SK-N-SH (cell line): ENCODE measurements at regions not wholly inside any gene's neighbourhood (a gene's known extent, or its start where the extent isn't known, plus 50 kb on each side); places are given as distances from the start of the nearest gene placed in this dataset.

ENCODE experiments used
- CTCF ChIA-PET: fragments of 300-600, 350-600 bp; formaldehyde crosslinking; extraction: SDS; loops from one replicate; lab custom pipeline; 2021; lab: Yijun Ruan, JAX
- POLR2A ChIA-PET: fragments of 350-600 bp; sonication (Branson Sonifier 250); formaldehyde crosslinking; extraction: SDS; loops from one replicate; lab custom pipeline; 2020; ENCODE audit warnings: antibody characterized with exemption, inconsistent platforms; lab: Yijun Ruan, JAX
- DNase-seq: peaks from one replicate; pipeline ENCODE4 v3.0.0; 2012
- H2AFZ ChIP-seq: fragments of 200-600 bp; sonication (generic); 2 replicates; pipeline ENCODE4 v1.8.1; 2016; ENCODE audit warnings: antibody characterized with exemption, mild to moderate bottlenecking, low read depth
- H3F3A ChIP-seq: fragments of 200-600 bp; sonication (generic); replicated peaks from 2 replicates; pipeline ENCODE3; 2016; ENCODE audit warnings: antibody characterized with exemption, mild to moderate bottlenecking; ENCODE audit not compliant: insufficient read depth
- H3K27ac ChIP-seq, 2 experiments: fragments of 200-500 bp in 1 of 2; fragments of 200-600 bp in 1 of 2; sonication (Bioruptor generic) in 1 of 2; sonication (generic), shearing (Covaris generic) in 1 of 2; 2 replicates each; pipeline versions ENCODE4 v1.5.1 to v1.6.1; 2014 to 2016; ENCODE audit warnings: low read depth in 2 of 2, inconsistent platforms in 1 of 2, low read length in 1 of 2, mild to moderate bottlenecking in 1 of 2, mixed read lengths in 1 of 2
- H3K27me3 ChIP-seq: fragments of 200-600 bp; sonication (generic), shearing (Covaris generic); 2 replicates; pipeline ENCODE4 v1.6.1; 2016; ENCODE audit warnings: mixed run types; ENCODE audit not compliant: insufficient read depth
- H3K36me3 ChIP-seq, 2 experiments: fragments of 200-500 bp in 1 of 2; fragments of 200-600 bp in 1 of 2; sonication (Bioruptor generic) in 1 of 2; sonication (generic) in 1 of 2; replicated peaks in 1 of 2; 2 replicates each; pipeline versions ENCODE3 to v1.5.1; 2014 to 2016; ENCODE audit warnings: low read length in 1 of 2, mild to moderate bottlenecking in 1 of 2; ENCODE audit not compliant: insufficient read depth in 2 of 2, control insufficient read depth in 1 of 2
- H3K4me1 ChIP-seq, 2 experiments: fragments of 200-500 bp in 1 of 2; fragments of 200-600 bp in 1 of 2; sonication (Bioruptor generic) in 1 of 2; sonication (generic), shearing (Covaris generic) in 1 of 2; 2 replicates each; pipeline versions ENCODE4 v1.5.1 to v1.6.1; 2014 to 2016; ENCODE audit warnings: low read depth in 1 of 2, low read length in 1 of 2, mixed run types in 1 of 2; ENCODE audit not compliant: insufficient read depth in 2 of 2, control insufficient read depth in 1 of 2
- H3K4me2 ChIP-seq: fragments of 200-600 bp; sonication (generic), shearing (Covaris generic); 2 replicates; pipeline ENCODE4 v1.6.1; 2017; ENCODE audit warnings: mixed run types
- H3K4me3 ChIP-seq, 2 experiments: fragments of 200-500 bp in 1 of 2; fragments of 200-600 bp in 1 of 2; sonication (Bioruptor generic) in 1 of 2; sonication (generic), shearing (Covaris generic) in 1 of 2; 2 replicates each; pipeline versions ENCODE4 v1.5.1 to v1.8.1; 2014 to 2016; ENCODE audit warnings: low read depth in 2 of 2, inconsistent platforms in 1 of 2, low read length in 1 of 2, mild to moderate bottlenecking in 1 of 2, mixed read lengths in 1 of 2, moderate library complexity in 1 of 2
- H3K79me2 ChIP-seq: fragments of 200-600 bp; sonication (generic); 2 replicates; pipeline ENCODE4 v1.8.1; 2017; ENCODE audit warnings: mild to moderate bottlenecking; ENCODE audit not compliant: insufficient read depth
- H3K9ac ChIP-seq: fragments of 200-600 bp; sonication (generic); 2 replicates; pipeline ENCODE4 v1.6.1; 2017; ENCODE audit warnings: mixed run types
- H3K9me2 ChIP-seq: fragments of 200-600 bp; sonication (generic); 2 replicates; pipeline ENCODE4 v1.6.1; 2017; ENCODE audit warnings: mixed run types
- H3K9me3 ChIP-seq: fragments of 200-600 bp; sonication (generic); 2 replicates; pipeline ENCODE4 v1.6.1; 2017; ENCODE audit warnings: mixed run types, mild to moderate bottlenecking, moderate library complexity
- H4K20me1 ChIP-seq: fragments of 200-600 bp; sonication (generic); 2 replicates; pipeline ENCODE4 v1.6.1; 2017; ENCODE audit warnings: mild to moderate bottlenecking, mixed run types; ENCODE audit not compliant: insufficient read depth
- EZH2phosphoT487 ChIP-seq: fragments of 200-600 bp; sonication (generic); IDR thresholded peaks from 2 replicates; pipeline ENCODE4 v1.6.1; 2017; ENCODE audit warnings: low read depth, mixed run types, mild to moderate bottlenecking, antibody characterized with exemption, moderate library complexity, borderline replicate concordance
- FOXM1 ChIP-seq: IDR thresholded peaks from 2 replicates; pipeline ENCODE4 v1.4.0; 2012; ENCODE audit warnings: low read depth, mild to moderate bottlenecking
- GABPA ChIP-seq: IDR thresholded peaks from 2 replicates; pipeline ENCODE4 v1.4.0; 2012; ENCODE audit warnings: low read depth, mild to moderate bottlenecking
- GATA2 ChIP-seq: sonication (generic); formaldehyde crosslinking; IDR thresholded peaks from 2 replicates; pipeline ENCODE4 v1.5.0; 2020; ENCODE audit warnings: mild to moderate bottlenecking, missing genetic modification reagents
- JUND ChIP-seq: IDR thresholded peaks from 2 replicates; pipeline ENCODE4 v1.4.0; 2012
- NFIC ChIP-seq: IDR thresholded peaks from 2 replicates; pipeline ENCODE4 v1.4.0; 2012; ENCODE audit warnings: borderline replicate concordance
- RCOR1 ChIP-seq: fragments of 150-350 bp; IDR thresholded peaks from 2 replicates; pipeline ENCODE4 v1.6.1; 2017; ENCODE audit warnings: antibody characterized with exemption, low read length
- TAF1 ChIP-seq: IDR thresholded peaks from 2 replicates; pipeline ENCODE4 v1.6.1; 2012; ENCODE audit warnings: low read depth, mild to moderate bottlenecking, low read length, moderate library complexity, borderline replicate concordance
- TCF12 ChIP-seq: IDR thresholded peaks from 2 replicates; pipeline ENCODE4 v1.4.0; 2012
- YY1 ChIP-seq: IDR thresholded peaks from 2 replicates; pipeline ENCODE4 v1.4.0; 2012; ENCODE audit warnings: low read depth, mild to moderate bottlenecking
- WGBS: methylation state at CpG from one replicate; pipeline ENCODE4 v1.1.6; 2017; ENCODE audit warnings: low lambda C conversion rate; 5-methylcytosine and 5-hydroxymethylcytosine counted together
- TF ChIP-seq, protein P1 (sequence below): IDR thresholded peaks from 2 replicates; pipeline ENCODE4; 2012
- TF ChIP-seq, protein P2 (sequence below): IDR thresholded peaks from 2 replicates; pipeline ENCODE4 v1.4.0; 2012; ENCODE audit warnings: low read depth, borderline replicate concordance
- TF ChIP-seq, protein P3 (sequence below): fragments of 150-350 bp; IDR thresholded peaks from 2 replicates; pipeline ENCODE4 v1.6.1; 2016; ENCODE audit warnings: mild to moderate bottlenecking, low read depth, low read length
- TF ChIP-seq, protein P4 (sequence below): fragments of 150-350 bp; IDR thresholded peaks from 2 replicates; pipeline ENCODE4 v1.6.1; 2017; ENCODE audit warnings: antibody characterized with exemption, low read length, low read depth, borderline replicate concordance
- TF ChIP-seq, protein P5 (sequence below): fragments of 200-600 bp; sonication (generic); IDR thresholded peaks from 2 replicates; pipeline ENCODE4 v1.6.1; 2017; ENCODE audit warnings: antibody characterized with exemption, mild to moderate bottlenecking, moderate library complexity

DNA sequence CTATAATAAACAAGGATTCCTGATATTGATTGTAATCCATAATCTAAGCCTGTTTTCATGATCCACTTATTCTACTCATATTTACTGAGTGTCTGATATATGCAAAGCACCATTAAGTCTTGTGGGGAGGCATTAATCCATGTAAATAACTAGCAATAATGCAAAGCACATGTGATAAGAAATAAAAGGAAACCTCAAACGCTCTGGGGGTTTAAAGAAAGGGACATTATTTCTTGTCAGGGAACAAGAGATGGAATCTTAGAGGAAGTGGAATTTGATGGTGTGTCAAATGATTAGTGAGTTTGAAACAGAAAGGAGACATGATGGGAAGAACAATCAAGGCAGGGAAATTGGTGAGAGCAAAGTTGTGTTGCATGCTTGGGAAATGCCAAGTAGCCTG lies 57.4 kb upstream of the FLT1 start:
- Histone ChIP-seq H3K27me3 (no peaks in the 10 kb centered on the region), H3K4me3 (no peak overlapping the region), H3K79me2 (no peaks in the 10 kb centered on the region), H3K4me1 (peaks cover 0 to 4% of the 10 kb centered on the region in 2 experiments; a peak in 1 of 4 replicates), H4K20me1 (no peaks in the 10 kb centered on the region), H3K4me2 (no peak overlapping the region), H3K9me2 (no peaks in the 10 kb centered on the region), H3K9ac (no peak overlapping the region), H2AFZ (peak overlapping the region; percentile 68; the same call in 1 of the 2 replicates), H3K27ac (no peak overlapping the region), H3K36me3 (no peaks in the 10 kb centered on the region), H3F3A (no peaks in the 10 kb centered on the region), H3K9me3 (no peaks in the 10 kb centered on the region)
- ChIA-PET POLR2A (no interaction called here), CTCF (no interaction called here)
- TF ChIP-seq RCOR1 (no peak), EZH2phosphoT487 (no peak), GABPA (no peak), GATA2 (CRISPR knock-in tag) (no peak), JUND (no peak), FOXM1 (no peak), NFIC (no peak), TAF1 (no peak), TCF12 (no peak), YY1 (no peak)
- TF ChIP-seq, protein P1, sequence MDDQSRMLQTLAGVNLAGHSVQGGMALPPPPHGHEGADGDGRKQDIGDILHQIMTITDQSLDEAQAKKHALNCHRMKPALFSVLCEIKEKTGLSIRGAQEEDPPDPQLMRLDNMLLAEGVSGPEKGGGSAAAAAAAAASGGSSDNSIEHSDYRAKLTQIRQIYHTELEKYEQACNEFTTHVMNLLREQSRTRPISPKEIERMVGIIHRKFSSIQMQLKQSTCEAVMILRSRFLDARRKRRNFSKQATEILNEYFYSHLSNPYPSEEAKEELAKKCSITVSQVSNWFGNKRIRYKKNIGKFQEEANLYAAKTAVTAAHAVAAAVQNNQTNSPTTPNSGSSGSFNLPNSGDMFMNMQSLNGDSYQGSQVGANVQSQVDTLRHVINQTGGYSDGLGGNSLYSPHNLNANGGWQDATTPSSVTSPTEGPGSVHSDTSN: no peak
- TF ChIP-seq, protein P2, sequence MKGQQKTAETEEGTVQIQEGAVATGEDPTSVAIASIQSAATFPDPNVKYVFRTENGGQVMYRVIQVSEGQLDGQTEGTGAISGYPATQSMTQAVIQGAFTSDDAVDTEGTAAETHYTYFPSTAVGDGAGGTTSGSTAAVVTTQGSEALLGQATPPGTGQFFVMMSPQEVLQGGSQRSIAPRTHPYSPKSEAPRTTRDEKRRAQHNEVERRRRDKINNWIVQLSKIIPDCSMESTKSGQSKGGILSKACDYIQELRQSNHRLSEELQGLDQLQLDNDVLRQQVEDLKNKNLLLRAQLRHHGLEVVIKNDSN: no peak
- TF ChIP-seq, protein P3, sequence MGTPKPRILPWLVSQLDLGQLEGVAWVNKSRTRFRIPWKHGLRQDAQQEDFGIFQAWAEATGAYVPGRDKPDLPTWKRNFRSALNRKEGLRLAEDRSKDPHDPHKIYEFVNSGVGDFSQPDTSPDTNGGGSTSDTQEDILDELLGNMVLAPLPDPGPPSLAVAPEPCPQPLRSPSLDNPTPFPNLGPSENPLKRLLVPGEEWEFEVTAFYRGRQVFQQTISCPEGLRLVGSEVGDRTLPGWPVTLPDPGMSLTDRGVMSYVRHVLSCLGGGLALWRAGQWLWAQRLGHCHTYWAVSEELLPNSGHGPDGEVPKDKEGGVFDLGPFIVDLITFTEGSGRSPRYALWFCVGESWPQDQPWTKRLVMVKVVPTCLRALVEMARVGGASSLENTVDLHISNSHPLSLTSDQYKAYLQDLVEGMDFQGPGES: no peak
- TF ChIP-seq, protein P4, sequence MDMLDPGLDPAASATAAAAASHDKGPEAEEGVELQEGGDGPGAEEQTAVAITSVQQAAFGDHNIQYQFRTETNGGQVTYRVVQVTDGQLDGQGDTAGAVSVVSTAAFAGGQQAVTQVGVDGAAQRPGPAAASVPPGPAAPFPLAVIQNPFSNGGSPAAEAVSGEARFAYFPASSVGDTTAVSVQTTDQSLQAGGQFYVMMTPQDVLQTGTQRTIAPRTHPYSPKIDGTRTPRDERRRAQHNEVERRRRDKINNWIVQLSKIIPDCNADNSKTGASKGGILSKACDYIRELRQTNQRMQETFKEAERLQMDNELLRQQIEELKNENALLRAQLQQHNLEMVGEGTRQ: no peak
- TF ChIP-seq, protein P5, sequence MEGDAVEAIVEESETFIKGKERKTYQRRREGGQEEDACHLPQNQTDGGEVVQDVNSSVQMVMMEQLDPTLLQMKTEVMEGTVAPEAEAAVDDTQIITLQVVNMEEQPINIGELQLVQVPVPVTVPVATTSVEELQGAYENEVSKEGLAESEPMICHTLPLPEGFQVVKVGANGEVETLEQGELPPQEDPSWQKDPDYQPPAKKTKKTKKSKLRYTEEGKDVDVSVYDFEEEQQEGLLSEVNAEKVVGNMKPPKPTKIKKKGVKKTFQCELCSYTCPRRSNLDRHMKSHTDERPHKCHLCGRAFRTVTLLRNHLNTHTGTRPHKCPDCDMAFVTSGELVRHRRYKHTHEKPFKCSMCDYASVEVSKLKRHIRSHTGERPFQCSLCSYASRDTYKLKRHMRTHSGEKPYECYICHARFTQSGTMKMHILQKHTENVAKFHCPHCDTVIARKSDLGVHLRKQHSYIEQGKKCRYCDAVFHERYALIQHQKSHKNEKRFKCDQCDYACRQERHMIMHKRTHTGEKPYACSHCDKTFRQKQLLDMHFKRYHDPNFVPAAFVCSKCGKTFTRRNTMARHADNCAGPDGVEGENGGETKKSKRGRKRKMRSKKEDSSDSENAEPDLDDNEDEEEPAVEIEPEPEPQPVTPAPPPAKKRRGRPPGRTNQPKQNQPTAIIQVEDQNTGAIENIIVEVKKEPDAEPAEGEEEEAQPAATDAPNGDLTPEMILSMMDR: no peak
- no peak for DNase-seq
- 21% methylated on average over 1 of the region's 1 CpG for WGBS
